GM23248 (cell line): ENCODE measurements at regions not wholly inside any gene's neighbourhood (a gene's known extent, or its start where the extent isn't known, plus 50 kb on each side); places are given as distances from the start of the nearest gene placed in this dataset.
"Not testable (repeated sequence)": the region's sequence is repeated elsewhere in the genome, so short reads cannot be mapped to it uniquely, and the experiment has no call there.

Source experiments
- DNase-seq: peaks from one replicate; pipeline ENCODE4 v3.0.0-alpha.2; 2015
- H2AFZ ChIP-seq: fragments of 200-600 bp; sonication (generic); 2 replicates; pipeline ENCODE4 v1.6.1; 2016; ENCODE audit warnings: antibody characterized with exemption
- H3F3A ChIP-seq: fragments of 200-600 bp; sonication (generic); 2 replicates; pipeline ENCODE4 v1.6.1; 2016; ENCODE audit warnings: mild to moderate bottlenecking, antibody characterized with exemption, mixed run types; ENCODE audit not compliant: insufficient read depth
- H3K27ac ChIP-seq: fragments of 200-600 bp; sonication (generic); 2 replicates; pipeline ENCODE4 v1.5.1; 2016; ENCODE audit warnings: mild to moderate bottlenecking
- H3K27me3 ChIP-seq: fragments of 200-600 bp; sonication (generic); replicated peaks from 2 replicates; pipeline ENCODE4 v1.6.1; 2016; ENCODE audit warnings: mild to moderate bottlenecking; ENCODE audit not compliant: insufficient read depth
- H3K36me3 ChIP-seq: fragments of 200-600 bp; sonication (generic); 2 replicates; pipeline ENCODE4 v1.6.1; 2016; ENCODE audit warnings: low read depth, mild to moderate bottlenecking
- H3K4me1 ChIP-seq: fragments of 200-600 bp; sonication (generic); 2 replicates; pipeline ENCODE4 v1.6.1; 2016; ENCODE audit warnings: mild to moderate bottlenecking; ENCODE audit not compliant: insufficient read depth
- H3K4me2 ChIP-seq: fragments of 200-600 bp; sonication (generic); one replicate; pipeline ENCODE4 v1.6.1; 2016; ENCODE audit warnings: mild to moderate bottlenecking; ENCODE audit not compliant: unreplicated experiment
- H3K4me3 ChIP-seq: fragments of 200-600 bp; sonication (generic); 2 replicates; pipeline ENCODE4 v1.5.1; 2016; ENCODE audit warnings: mild to moderate bottlenecking
- H3K79me2 ChIP-seq: fragments of 200-600 bp; sonication (generic); 2 replicates; pipeline ENCODE4 v1.6.1; 2016; ENCODE audit warnings: mild to moderate bottlenecking; ENCODE audit not compliant: insufficient read depth
- H3K9ac ChIP-seq: fragments of 200-600 bp; sonication (generic); 2 replicates; pipeline ENCODE4 v1.6.1; 2016; ENCODE audit warnings: mild to moderate bottlenecking
- H3K9me2 ChIP-seq: fragments of 200-600 bp; sonication (generic); 2 replicates; pipeline ENCODE4 v1.6.1; 2016; ENCODE audit warnings: mixed run types, mild to moderate bottlenecking, moderate library complexity; ENCODE audit not compliant: insufficient read depth
- H3K9me3 ChIP-seq: fragments of 200-600 bp; sonication (generic); one replicate; pipeline ENCODE4 v1.6.1; 2017; ENCODE audit warnings: low read depth
- H4K20me1 ChIP-seq: fragments of 200-600 bp; sonication (generic); 2 replicates; pipeline ENCODE4 v1.6.0; 2016; ENCODE audit not compliant: insufficient read depth
- EZH2 ChIP-seq: fragments of 200-600 bp; sonication (generic); IDR thresholded peaks from 2 replicates; pipeline ENCODE4 v1.6.1; 2018; ENCODE audit warnings: antibody characterized with exemption, mild to moderate bottlenecking; ENCODE audit not compliant: insufficient read depth, poor library complexity, severe bottlenecking
- EZH2phosphoT487 ChIP-seq: fragments of 200-600 bp; sonication (generic); IDR thresholded peaks from 2 replicates; pipeline ENCODE4 v1.6.1; 2018; ENCODE audit warnings: antibody characterized with exemption, moderate library complexity, mild to moderate bottlenecking, low read depth; ENCODE audit not compliant: insufficient read depth
- WGBS, 2 experiments: methylation state at CpG; one replicate each; pipeline ENCODE4 v1.1.6; 2015 to 2017; ENCODE audit warnings: low lambda C conversion rate in 2 of 2, low coverage in 1 of 2; ENCODE audit errors: missing lambda C conversion rate in 2 of 2; 5-methylcytosine and 5-hydroxymethylcytosine counted together
- in situ Hi-C: fragments of 300-500 bp; cut with MboI; formaldehyde crosslinking; loops from 2 replicates; pipeline ENCODE4 v1.15.0; 2020

GRCh38 chr4:112083587-112084347 lies 61.5 kb upstream of the FAM241A start:
- H3K36me3 ChIP-seq = no peaks in the 10 kb centered on the region
- H3K79me2 ChIP-seq = no peaks in the 10 kb centered on the region
- H3K9me2 ChIP-seq = no peaks in the 10 kb centered on the region
- WGBS, 2 experiments = 45 to 60% methylated on average over 3 of the region's 3 CpGs
- peak overlapping the region; percentile 13; the same call in 1 of the 2 replicates for H2AFZ ChIP-seq
- H3K4me1 ChIP-seq = peaks cover 30% of the 10 kb centered on the region
- H3K9ac ChIP-seq = no peak overlapping the region
- TF ChIP-seq EZH2 (no peak), EZH2phosphoT487 (no peak)
- H4K20me1 ChIP-seq = no peaks in the 10 kb centered on the region
- peak; percentile 40 for DNase-seq
- H3F3A ChIP-seq = peaks cover 25% of the 10 kb centered on the region
- H3K4me3 ChIP-seq = no peak overlapping the region
- no peaks in the 10 kb centered on the region for H3K9me3 ChIP-seq
- H3K27me3 ChIP-seq = no peaks in the 10 kb centered on the region
- H3K4me2 ChIP-seq = peak overlapping the region; percentile 17
- in situ Hi-C loops = no loop called here
- peak overlapping the region; percentile 53 for H3K27ac ChIP-seq

GRCh38 chr4:112085156-112086035 lies 59.9 kb upstream of the FAM241A start:
- no peak overlapping the region for H3K27ac ChIP-seq
- no peaks in the 10 kb centered on the region for H3K9me2 ChIP-seq
- no peak overlapping the region for H2AFZ ChIP-seq
- H4K20me1 ChIP-seq = no peaks in the 10 kb centered on the region
- in situ Hi-C loops = no loop called here
- no peak overlapping the region for H3K4me2 ChIP-seq
- H3K4me1 ChIP-seq = peaks cover 28% of the 10 kb centered on the region
- no peaks in the 10 kb centered on the region for H3K27me3 ChIP-seq
- no peak for DNase-seq
- H3K36me3 ChIP-seq = no peaks in the 10 kb centered on the region
- H3K9me3 ChIP-seq = no peaks in the 10 kb centered on the region
- no peaks in the 10 kb centered on the region for H3K79me2 ChIP-seq
- no peak overlapping the region for H3K9ac ChIP-seq
- peaks cover 25% of the 10 kb centered on the region for H3F3A ChIP-seq
- WGBS, 2 experiments = 79 to 82% methylated on average over 6 of the region's 6 CpGs
- no peak for TF ChIP-seq EZH2
- TF ChIP-seq EZH2phosphoT487 = no peak
- H3K4me3 ChIP-seq = no peak overlapping the region

GRCh38 chr4:112086036-112086434 lies 59.2 kb upstream of the FAM241A start:
- Histone ChIP-seq H3K79me2 (no peaks in the 10 kb centered on the region), H4K20me1 (no peaks in the 10 kb centered on the region), H3K4me2 (no peak overlapping the region), H3K36me3 (no peaks in the 10 kb centered on the region), H3K4me1 (peaks cover 22% of the 10 kb centered on the region), H3K27me3 (no peaks in the 10 kb centered on the region), H3K4me3 (no peak overlapping the region), H3K9ac (no peak overlapping the region), H3K9me3 (no peaks in the 10 kb centered on the region), H2AFZ (no peak overlapping the region), H3K9me2 (no peaks in the 10 kb centered on the region), H3K27ac (no peak overlapping the region), H3F3A (peaks cover 25% of the 10 kb centered on the region)
- TF ChIP-seq EZH2 (no peak), EZH2phosphoT487 (no peak)
- in situ Hi-C loops = no loop called here
- DNase-seq = no peak

DNA sequence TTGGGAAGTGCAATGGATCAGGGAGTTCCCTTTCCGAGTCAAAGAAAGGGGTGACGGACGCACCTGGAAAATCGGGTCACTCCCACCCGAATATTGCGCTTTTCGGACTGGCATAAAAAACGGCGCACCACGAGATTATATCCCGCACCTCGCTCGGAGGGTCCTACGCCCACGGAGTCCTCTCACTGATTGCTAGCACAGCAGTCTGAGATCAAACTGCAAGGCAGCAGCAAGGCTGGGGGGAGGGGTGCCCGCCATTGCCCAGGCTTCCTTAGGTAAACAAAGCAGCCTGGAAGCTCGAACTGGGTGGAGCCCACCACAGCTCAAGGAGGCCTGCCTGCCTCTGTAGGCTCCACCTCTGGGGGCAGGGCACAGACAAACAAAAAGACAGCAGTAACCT lies 58.6 kb upstream of the FAM241A start:
- H3K9ac ChIP-seq, DNase-seq, H2AFZ ChIP-seq, H4K20me1 ChIP-seq, H3K36me3 ChIP-seq, H3K9me2 ChIP-seq, H3K4me3 ChIP-seq, H3K9me3 ChIP-seq, H3K4me2 ChIP-seq, in situ Hi-C loops, H3K27ac ChIP-seq, H3K79me2 ChIP-seq, H3K27me3 ChIP-seq: not testable (repeated sequence)
- WGBS, 2 experiments = 84 to 88% methylated on average over 17 of the region's 17 CpGs
- peaks cover 25% of the 10 kb centered on the region for H3F3A ChIP-seq
- H3K4me1 ChIP-seq = peaks cover 22% of the 10 kb centered on the region

GRCh38 chr4:112092330-112092729 lies 52.9 kb upstream of the FAM241A start:
- H3F3A ChIP-seq, H3K36me3 ChIP-seq, H3K4me1 ChIP-seq, in situ Hi-C loops, H4K20me1 ChIP-seq, H3K9me3 ChIP-seq, H3K9me2 ChIP-seq, H2AFZ ChIP-seq, H3K9ac ChIP-seq, H3K79me2 ChIP-seq, H3K27ac ChIP-seq, DNase-seq, H3K4me2 ChIP-seq, H3K27me3 ChIP-seq, H3K4me3 ChIP-seq: not testable (repeated sequence)
- 29 to 54% methylated on average over 1 to 2 of the region's 2 CpGs for WGBS, 2 experiments
